ENCODE measurements at regions not wholly inside any gene's neighbourhood (a gene's known extent, or its start where the extent isn't known, plus 50 kb on each side); places are given as distances from the start of the nearest gene placed in this dataset.

GRCh38 chr12:30110958-30111586 lies 327.3 kb upstream of the TMTC1 start:
- TF ChIP-seq CTCF (IDR thresholded peaks at IDR 0.05) (no peak), POLR2AphosphoS5 (IDR thresholded peaks at IDR 0.05) (no peak)

Data from breast epithelium (tissue), 3 donors.